ENCODE measurements at regions not wholly inside any gene's neighbourhood (a gene's known extent, or its start where the extent isn't known, plus 50 kb on each side); places are given as distances from the start of the nearest gene placed in this dataset.
"Not testable (repeated sequence)": the region's sequence is repeated elsewhere in the genome, so short reads cannot be mapped to it uniquely, and the experiment has no call there.

- Histone ChIP-seq H3K9me3 (ENCODE audit: control insufficient read depth in 2 of 2, low read length in 2 of 2) (peaks cover 0 to 4% of the 10 kb centered on the region in 2 donors), H3K4me3 (ENCODE audit: low read length in 2 of 2) (no peak overlapping the region), H3K27me3 (ENCODE audit: control insufficient read depth in 1 of 2, insufficient read depth in 2 of 2, low read length in 2 of 2) (peaks cover 5 to 18% of the 10 kb centered on the region in 2 donors), H3K27ac (ENCODE audit: low read length) (no peak overlapping the region), H3K36me3 (ENCODE audit: control insufficient read depth in 2 of 2, insufficient read depth in 2 of 2, low read length in 2 of 2) (no peaks in the 10 kb centered on the region), H3K4me1 (ENCODE audit: control insufficient read depth, insufficient read depth, low read length) (no peaks in the 10 kb centered on the region), H3K9ac (ENCODE audit: low read length in 2 of 2) (no peak overlapping the region)
Measured at GRCh38 chr1:30229557-30229956, 493.8 kb downstream of the MATN1 start.

DNA sequence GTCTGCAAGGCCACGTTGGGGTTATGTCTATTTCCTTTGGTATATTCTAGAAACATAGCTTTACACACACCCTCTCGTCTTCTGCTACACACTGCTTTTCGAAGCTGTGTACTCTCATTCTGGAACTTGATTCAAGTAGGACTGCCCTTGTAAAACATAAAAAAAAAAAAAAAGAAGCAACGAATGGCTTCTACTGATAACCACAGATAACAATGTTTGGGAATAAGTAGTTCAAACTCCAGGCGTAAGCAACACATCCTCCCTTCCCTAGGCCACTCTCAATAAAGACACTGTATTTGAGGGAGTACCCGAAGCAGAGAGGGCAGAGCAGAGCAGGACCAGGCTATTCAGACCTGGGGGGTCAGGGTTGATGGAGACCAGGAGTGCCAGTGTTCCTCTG is 496.7 kb downstream of the MATN1 start:
- no peaks in the 10 kb centered on the region for H3K36me3 ChIP-seq (ENCODE audit: control insufficient read depth in 2 of 2, insufficient read depth in 2 of 2, low read length in 2 of 2)
- H3K9ac ChIP-seq (ENCODE audit: low read length in 2 of 2), result no peak overlapping the region
- H3K4me3 ChIP-seq (ENCODE audit: low read length in 2 of 2), result no peak overlapping the region
- peaks cover 5 to 16% of the 10 kb centered on the region in 2 donors for H3K27me3 ChIP-seq (ENCODE audit: control insufficient read depth in 1 of 2, insufficient read depth in 2 of 2, low read length in 2 of 2)
- no peak overlapping the region for H3K27ac ChIP-seq (ENCODE audit: low read length)
- H3K4me1 ChIP-seq (ENCODE audit: control insufficient read depth, insufficient read depth, low read length), result no peaks in the 10 kb centered on the region
- peaks cover 0 to 4% of the 10 kb centered on the region in 2 donors for H3K9me3 ChIP-seq (ENCODE audit: control insufficient read depth in 2 of 2, low read length in 2 of 2)

DNA sequence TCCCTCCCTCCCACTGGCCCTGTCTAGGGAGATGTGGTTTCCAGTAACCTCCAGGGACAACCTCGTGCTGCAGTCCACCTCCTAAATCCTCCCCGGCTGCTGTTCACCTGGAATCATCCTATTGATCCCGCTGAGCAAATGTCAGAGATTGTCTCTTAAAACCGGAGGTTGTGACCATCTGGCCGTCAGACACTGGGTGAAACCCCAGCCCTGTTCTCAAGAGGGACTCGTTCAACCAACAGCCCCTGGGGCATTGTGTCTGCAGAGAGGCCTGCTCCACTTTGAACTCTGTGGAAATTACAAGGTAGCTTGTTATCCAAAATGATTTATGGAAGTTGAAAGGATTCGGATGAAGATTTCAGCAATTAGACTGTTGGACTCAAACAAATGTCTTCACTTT is 498.0 kb downstream of the MATN1 start:
- Histone ChIP-seq H3K9ac (ENCODE audit: low read length in 2 of 2) (no peak overlapping the region), H3K4me1 (ENCODE audit: control insufficient read depth, insufficient read depth, low read length) (no peaks in the 10 kb centered on the region), H3K9me3 (ENCODE audit: control insufficient read depth in 2 of 2, low read length in 2 of 2) (no peaks in the 10 kb centered on the region), H3K27ac (ENCODE audit: low read length) (no peak overlapping the region), H3K36me3 (ENCODE audit: control insufficient read depth in 2 of 2, insufficient read depth in 2 of 2, low read length in 2 of 2) (no peaks in the 10 kb centered on the region), H3K4me3 (ENCODE audit: low read length in 2 of 2) (no peak overlapping the region), H3K27me3 (ENCODE audit: control insufficient read depth in 1 of 2, insufficient read depth in 2 of 2, low read length in 2 of 2) (peaks cover 5 to 16% of the 10 kb centered on the region in 2 donors)

- H3K9ac ChIP-seq (ENCODE audit: low read length in 2 of 2), result no peak overlapping the region
- no peak overlapping the region for H3K4me3 ChIP-seq (ENCODE audit: low read length in 2 of 2)
- H3K9me3 ChIP-seq (ENCODE audit: control insufficient read depth in 2 of 2, low read length in 2 of 2), result peaks cover 0 to 3% of the 10 kb centered on the region in 2 donors
- peaks cover 2 to 6% of the 10 kb centered on the region in 2 donors for H3K27me3 ChIP-seq (ENCODE audit: control insufficient read depth in 1 of 2, insufficient read depth in 2 of 2, low read length in 2 of 2)
- H3K4me1 ChIP-seq (ENCODE audit: control insufficient read depth, insufficient read depth, low read length), result no peaks in the 10 kb centered on the region
- H3K27ac ChIP-seq (ENCODE audit: low read length), result no peak overlapping the region
- H3K36me3 ChIP-seq (ENCODE audit: control insufficient read depth in 2 of 2, insufficient read depth in 2 of 2, low read length in 2 of 2), result no peaks in the 10 kb centered on the region
Measured at GRCh38 chr1:30219675-30220074, 503.7 kb downstream of the MATN1 start.

GRCh38 chr1:30218438-30218837 is 504.9 kb downstream of the MATN1 start:
- H3K9ac ChIP-seq (ENCODE audit: low read length in 2 of 2), result no peak overlapping the region
- peaks cover 0 to 3% of the 10 kb centered on the region in 2 donors for H3K9me3 ChIP-seq (ENCODE audit: control insufficient read depth in 2 of 2, low read length in 2 of 2)
- no peak overlapping the region for H3K27ac ChIP-seq (ENCODE audit: low read length)
- H3K4me3 ChIP-seq (ENCODE audit: low read length in 2 of 2), result no peak overlapping the region
- no peaks in the 10 kb centered on the region for H3K4me1 ChIP-seq (ENCODE audit: control insufficient read depth, insufficient read depth, low read length)
- H3K36me3 ChIP-seq (ENCODE audit: control insufficient read depth in 2 of 2, insufficient read depth in 2 of 2, low read length in 2 of 2), result no peaks in the 10 kb centered on the region
- H3K27me3 ChIP-seq (ENCODE audit: control insufficient read depth in 1 of 2, insufficient read depth in 2 of 2, low read length in 2 of 2), result peaks cover 6 to 10% of the 10 kb centered on the region in 2 donors

DNA sequence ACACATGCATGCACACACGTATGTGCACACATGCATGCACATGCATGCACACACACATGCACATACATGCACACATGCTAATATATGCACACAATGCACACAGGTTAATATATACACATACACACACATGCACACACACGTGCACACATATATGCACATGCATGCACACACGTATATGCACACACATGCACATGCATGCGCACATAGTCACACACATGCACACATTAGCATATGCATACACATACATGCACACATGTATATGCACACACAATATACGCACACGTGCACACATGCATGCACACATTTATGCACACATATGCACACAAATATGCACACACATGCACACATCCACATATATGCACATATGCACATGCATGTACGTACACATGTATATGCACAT is 506.8 kb downstream of the MATN1 start:
- Histone ChIP-seq H3K4me1 (ENCODE audit: control insufficient read depth, insufficient read depth, low read length) (no peaks in the 10 kb centered on the region), H3K27ac (ENCODE audit: low read length) (no peak overlapping the region), H3K9ac (ENCODE audit: low read length in 2 of 2) (no peak overlapping the region), H3K9me3 (ENCODE audit: control insufficient read depth in 2 of 2, low read length in 2 of 2) (peaks cover 0 to 3% of the 10 kb centered on the region in 2 donors), H3K4me3 (ENCODE audit: low read length in 2 of 2) (no peak overlapping the region), H3K36me3 (ENCODE audit: control insufficient read depth in 2 of 2, insufficient read depth in 2 of 2, low read length in 2 of 2) (no peaks in the 10 kb centered on the region), H3K27me3 (ENCODE audit: control insufficient read depth in 1 of 2, insufficient read depth in 2 of 2, low read length in 2 of 2) (peaks cover 6 to 10% of the 10 kb centered on the region in 2 donors)

- H3K4me1 ChIP-seq (ENCODE audit: control insufficient read depth, insufficient read depth, low read length), result no peaks in the 10 kb centered on the region
- no peak overlapping the region for H3K27ac ChIP-seq (ENCODE audit: low read length)
- H3K36me3 ChIP-seq (ENCODE audit: control insufficient read depth in 2 of 2, insufficient read depth in 2 of 2, low read length in 2 of 2), result no peaks in the 10 kb centered on the region
- no peak overlapping the region for H3K9ac ChIP-seq (ENCODE audit: low read length in 2 of 2)
- H3K9me3 ChIP-seq (ENCODE audit: control insufficient read depth in 2 of 2, low read length in 2 of 2), result peaks cover 0 to 3% of the 10 kb centered on the region in 2 donors
- peaks cover 6 to 10% of the 10 kb centered on the region in 2 donors for H3K27me3 ChIP-seq (ENCODE audit: control insufficient read depth in 1 of 2, insufficient read depth in 2 of 2, low read length in 2 of 2)
- no peak overlapping the region for H3K4me3 ChIP-seq (ENCODE audit: low read length in 2 of 2)
Measured at GRCh38 chr1:30213936-30214335, 509.4 kb downstream of the MATN1 start.

DNA sequence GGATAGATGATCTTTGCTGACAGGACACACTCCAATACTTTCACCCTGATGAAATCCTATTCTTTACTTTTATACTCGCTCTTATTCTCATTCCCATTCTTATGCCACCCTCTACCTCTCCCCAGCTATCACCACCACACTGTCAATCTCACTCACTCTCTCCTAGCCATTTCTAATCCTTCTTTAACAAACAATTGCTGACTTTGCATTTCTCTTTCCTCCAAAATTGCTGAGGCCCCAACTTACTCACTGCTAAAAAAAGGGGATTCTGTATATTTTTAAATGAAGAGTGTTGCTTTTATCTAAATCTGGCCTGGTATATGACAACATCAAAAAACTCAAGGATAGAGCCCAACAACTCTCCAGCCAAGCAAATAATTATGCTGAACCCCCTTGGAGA is 515.4 kb downstream of the MATN1 start:
- H3K27me3 ChIP-seq (ENCODE audit: control insufficient read depth in 1 of 2, insufficient read depth in 2 of 2, low read length in 2 of 2); H3K4me1 ChIP-seq (ENCODE audit: control insufficient read depth, insufficient read depth, low read length); H3K36me3 ChIP-seq (ENCODE audit: control insufficient read depth in 2 of 2, insufficient read depth in 2 of 2, low read length in 2 of 2); H3K9me3 ChIP-seq (ENCODE audit: control insufficient read depth in 2 of 2, low read length in 2 of 2); H3K27ac ChIP-seq (ENCODE audit: low read length); H3K9ac ChIP-seq (ENCODE audit: low read length in 2 of 2); H3K4me3 ChIP-seq (ENCODE audit: low read length in 2 of 2): not testable (repeated sequence)

DNA sequence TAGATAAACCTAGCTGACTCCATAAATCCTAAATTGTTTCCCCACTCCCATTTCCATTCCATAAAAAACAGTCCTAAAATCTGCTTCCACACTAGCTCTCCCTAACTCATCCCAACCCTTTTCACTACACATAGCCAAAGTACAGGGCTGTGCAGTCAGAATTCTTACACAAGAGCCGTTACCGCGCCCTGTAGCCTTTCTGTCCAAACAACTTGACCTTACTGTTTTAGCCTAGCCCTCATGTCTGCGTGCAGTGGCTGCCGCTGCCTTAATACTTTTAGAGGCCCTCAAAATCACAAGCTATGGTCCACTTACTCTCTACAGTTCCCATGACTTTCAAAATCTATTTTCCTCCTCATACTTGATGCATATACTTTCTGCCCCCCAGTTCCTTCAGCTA is 516.8 kb downstream of the MATN1 start:
- H3K9me3 ChIP-seq (ENCODE audit: control insufficient read depth in 2 of 2, low read length in 2 of 2); H3K4me1 ChIP-seq (ENCODE audit: control insufficient read depth, insufficient read depth, low read length); H3K36me3 ChIP-seq (ENCODE audit: control insufficient read depth in 2 of 2, insufficient read depth in 2 of 2, low read length in 2 of 2); H3K27me3 ChIP-seq (ENCODE audit: control insufficient read depth in 1 of 2, insufficient read depth in 2 of 2, low read length in 2 of 2); H3K4me3 ChIP-seq (ENCODE audit: low read length in 2 of 2); H3K27ac ChIP-seq (ENCODE audit: low read length); H3K9ac ChIP-seq (ENCODE audit: low read length in 2 of 2): not testable (repeated sequence)

DNA sequence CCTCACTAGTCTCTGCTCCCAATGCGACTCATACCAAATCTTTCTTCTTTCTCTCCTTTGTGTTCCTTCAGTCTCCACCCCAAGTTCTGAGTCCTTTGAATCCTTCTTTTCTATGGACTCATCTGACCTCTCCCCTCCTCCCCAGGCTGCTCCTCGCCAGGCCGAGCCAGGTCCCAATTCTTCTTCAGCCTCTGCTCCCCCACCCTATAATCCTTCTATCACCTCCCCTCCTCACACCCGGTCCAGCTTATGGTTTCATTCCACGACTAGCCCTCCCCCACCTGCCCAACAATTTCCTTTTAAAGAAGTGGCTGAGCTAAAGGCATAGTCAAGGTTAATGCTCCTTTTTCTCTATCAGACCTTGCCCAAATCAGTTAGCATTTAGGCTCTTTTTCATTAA is 518.5 kb downstream of the MATN1 start:
- not testable (repeated sequence) for H3K36me3 ChIP-seq (ENCODE audit: control insufficient read depth in 2 of 2, insufficient read depth in 2 of 2, low read length in 2 of 2); H3K4me1 ChIP-seq (ENCODE audit: control insufficient read depth, insufficient read depth, low read length); H3K27ac ChIP-seq (ENCODE audit: low read length); H3K9me3 ChIP-seq (ENCODE audit: control insufficient read depth in 2 of 2, low read length in 2 of 2); H3K9ac ChIP-seq (ENCODE audit: low read length in 2 of 2); H3K4me3 ChIP-seq (ENCODE audit: low read length in 2 of 2); H3K27me3 ChIP-seq (ENCODE audit: control insufficient read depth in 1 of 2, insufficient read depth in 2 of 2, low read length in 2 of 2)

DNA sequence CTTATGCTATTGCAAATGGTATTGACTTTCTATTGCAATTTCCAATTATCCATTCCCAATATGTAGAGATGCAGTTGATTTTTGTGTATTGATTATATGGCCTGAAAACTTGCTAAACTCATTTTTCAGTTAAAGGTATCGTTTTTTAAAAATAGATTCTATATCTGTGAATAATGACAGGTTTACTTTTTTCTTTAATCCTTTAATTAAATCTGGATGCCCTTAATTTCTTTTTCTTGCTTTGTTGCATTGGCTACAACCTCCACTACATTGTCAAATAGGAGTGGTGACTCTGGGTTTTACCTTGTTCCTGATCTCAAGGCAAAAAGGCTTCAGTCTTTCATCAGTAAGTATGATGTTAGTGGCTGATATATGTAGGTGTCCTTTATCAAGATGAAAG is 522.4 kb downstream of the MATN1 start:
- Histone ChIP-seq H3K36me3 (ENCODE audit: control insufficient read depth in 2 of 2, insufficient read depth in 2 of 2, low read length in 2 of 2) (no peaks in the 10 kb centered on the region), H3K9me3 (ENCODE audit: control insufficient read depth in 2 of 2, low read length in 2 of 2) (no peaks in the 10 kb centered on the region), H3K4me3 (ENCODE audit: low read length in 2 of 2) (no peak overlapping the region), H3K4me1 (ENCODE audit: control insufficient read depth, insufficient read depth, low read length) (peaks cover 8% of the 10 kb centered on the region), H3K27me3 (ENCODE audit: control insufficient read depth in 1 of 2, insufficient read depth in 2 of 2, low read length in 2 of 2) (peaks cover 4 to 5% of the 10 kb centered on the region in 2 donors), H3K27ac (ENCODE audit: low read length) (no peak overlapping the region), H3K9ac (ENCODE audit: low read length in 2 of 2) (no peak overlapping the region)
